A549 (cell line): ENCODE measurements at regions not wholly inside any gene's neighbourhood (a gene's known extent, or its start where the extent isn't known, plus 50 kb on each side); places are given as distances from the start of the nearest gene placed in this dataset.

Experiments used
- BHLHE40 ChIP-seq: IDR thresholded peaks from 2 replicates; pipeline ENCODE4 v1.6.1; 2012; ENCODE audit warnings: low read depth, low read length, inconsistent platforms
- CBX8 ChIP-seq: fragments of 200-600 bp; sonication (generic); IDR thresholded peaks from 2 replicates; pipeline ENCODE4 v1.6.1; 2016
- CEBPB ChIP-seq, 2 experiments: fragments of >200 bp in 1 of 2; sonication (Bioruptor Twin) in 1 of 2; formaldehyde crosslinking in 1 of 2; IDR thresholded peaks; 2 replicates each; pipeline ENCODE4 v1.6.1; 2012 to 2016
- CHD2 ChIP-seq: fragments of 150-350 bp; IDR thresholded peaks from 2 replicates; pipeline ENCODE4 v1.6.1; 2014; ENCODE audit warnings: low read length; ENCODE audit not compliant: partially characterized antibody
- CTCF ChIP-seq: fragments of >200 bp; sonication (Bioruptor Twin); formaldehyde crosslinking; IDR thresholded peaks from 3 replicates; pipeline ENCODE4 v1.5.1; 2016
- E2F6 ChIP-seq: IDR thresholded peaks from 2 replicates; pipeline ENCODE4 v1.6.1; 2012; ENCODE audit warnings: low read depth, borderline replicate concordance
- ELK1 ChIP-seq: fragments of 150-350 bp; IDR thresholded peaks from 2 replicates; pipeline ENCODE4 v1.6.1; 2014; ENCODE audit warnings: low read depth, mild to moderate bottlenecking, low read length
- KDM5A ChIP-seq: fragments of 200-600 bp; sonication (generic); IDR thresholded peaks from 2 replicates; pipeline ENCODE4 v1.6.1; 2016; ENCODE audit warnings: antibody characterized with exemption, mild to moderate bottlenecking
- MAX ChIP-seq: IDR thresholded peaks from 2 replicates; pipeline ENCODE4 v1.6.1; 2012
- POLR2A ChIP-seq: IDR thresholded peaks from 2 replicates; pipeline ENCODE4 v1.6.1; 2012; ENCODE audit warnings: mild to moderate bottlenecking, low read length
- USF2 ChIP-seq: fragments of 450-650 bp; IDR thresholded peaks from 2 replicates; pipeline ENCODE4 v1.6.1; 2014; ENCODE audit warnings: antibody characterized with exemption
- ZFP36 ChIP-seq: fragments of 450-650 bp; IDR thresholded peaks from 2 replicates; pipeline ENCODE4 v1.6.1; 2014; ENCODE audit warnings: borderline replicate concordance; ENCODE audit not compliant: partially characterized antibody

GRCh38 chr10:2951235-2951835, 116.0 kb upstream of the PFKP start:
- TF ChIP-seq BHLHE40: no peak
- TF ChIP-seq CEBPB (IDR thresholded peaks at IDR 0.05): no peak
- TF ChIP-seq CTCF: no peak
- no peak for TF ChIP-seq POLR2A
- TF ChIP-seq KDM5A: no peak
- TF ChIP-seq ZFP36: no peak
- TF ChIP-seq CBX8: no peak
- no peak for TF ChIP-seq MAX
- no peak for TF ChIP-seq E2F6
- TF ChIP-seq USF2: no peak
- no peak for TF ChIP-seq CHD2
- no peak for TF ChIP-seq ELK1
